GM18951 (cell line): ENCODE measurements at regions not wholly inside any gene's neighbourhood (a gene's known extent, or its start where the extent isn't known, plus 50 kb on each side); places are given as distances from the start of the nearest gene placed in this dataset.

ENCODE experiments used
- POLR2A ChIP-seq: IDR thresholded peaks from 4 replicates; pipeline ENCODE4 v1.6.1; 2011; ENCODE audit warnings: mild to moderate bottlenecking; ENCODE audit not compliant: insufficient read length, insufficient read depth; ENCODE audit errors: extremely low read depth
- in situ Hi-C: fragments of 300-500 bp; cut with MboI; formaldehyde crosslinking; loops from one replicate; pipeline ENCODE4 v1.12.0; 2022; ENCODE audit warnings: low sequenced_read_pairs, mixed read lengths, inconsistent platforms; ENCODE audit not compliant: unreplicated experiment

- TF ChIP-seq POLR2A: no peak
- in situ Hi-C loops: no loop called here
Measured at GRCh38 chr13:31965361-31966066, 66.1 kb upstream of the FRY start.

- in situ Hi-C loops: no loop called here
- no peak for TF ChIP-seq POLR2A
Measured at GRCh38 chr13:31967155-31967554, 64.4 kb upstream of the FRY start.

- no peak for TF ChIP-seq POLR2A
- in situ Hi-C loops: no loop called here
Measured at GRCh38 chr13:31968473-31968872, 63.1 kb upstream of the FRY start.

GRCh38 chr13:31970231-31970930 is 61.2 kb upstream of the FRY start:
- no peak for TF ChIP-seq POLR2A
- in situ Hi-C loops: no loop called here

- in situ Hi-C loops: no loop called here
- no peak for TF ChIP-seq POLR2A
Measured at GRCh38 chr13:31972453-31972852, 59.1 kb upstream of the FRY start.

- in situ Hi-C loops: no loop called here
- no peak for TF ChIP-seq POLR2A
Measured at GRCh38 chr13:31978021-31978420, 53.6 kb upstream of the FRY start.

- in situ Hi-C loops: no loop called here
- TF ChIP-seq POLR2A: no peak
Measured at GRCh38 chr13:31980830-31981229, 50.7 kb upstream of the FRY start.
